ENCODE measurements at regions not wholly inside any gene's neighbourhood (a gene's known extent, or its start where the extent isn't known, plus 50 kb on each side); places are given as distances from the start of the nearest gene placed in this dataset.
A peak's percentile ranks its signal among the peaks of the same experiment; 100 is the strongest.

GRCh38 chr5:66306105-66306843, 162.2 kb downstream of the SREK1 start:
- DNase-seq (ENCODE audit: low read depth) = peak; percentile 53

DNA sequence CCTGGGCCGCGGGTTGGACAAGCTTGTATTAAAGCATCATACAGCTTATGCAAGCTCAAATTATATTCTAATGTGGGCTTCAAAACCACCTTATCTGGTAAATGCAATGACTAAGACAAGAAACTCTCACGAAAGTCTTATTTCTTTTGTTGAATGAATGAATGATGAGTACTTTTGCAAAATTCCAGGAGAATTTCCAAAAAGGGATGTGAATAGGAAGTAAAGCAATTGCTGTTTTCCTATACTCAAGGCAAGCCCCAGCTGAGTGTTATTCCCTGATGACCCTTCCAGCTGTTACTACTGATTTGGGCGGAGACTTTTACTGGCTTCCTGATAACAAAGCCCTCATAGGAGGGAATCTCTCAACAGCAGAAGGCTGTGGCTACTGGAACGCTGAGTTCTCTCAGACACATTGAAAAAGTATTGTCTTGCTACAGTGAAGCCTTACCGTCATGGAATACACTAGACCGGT, 162.8 kb downstream of the SREK1 start:
- DNase-seq (ENCODE audit: low read depth) = no peak

GRCh38 chr5:66307647-66308241, 163.6 kb downstream of the SREK1 start:
- peak; percentile 56 for DNase-seq (ENCODE audit: low read depth)

DNA sequence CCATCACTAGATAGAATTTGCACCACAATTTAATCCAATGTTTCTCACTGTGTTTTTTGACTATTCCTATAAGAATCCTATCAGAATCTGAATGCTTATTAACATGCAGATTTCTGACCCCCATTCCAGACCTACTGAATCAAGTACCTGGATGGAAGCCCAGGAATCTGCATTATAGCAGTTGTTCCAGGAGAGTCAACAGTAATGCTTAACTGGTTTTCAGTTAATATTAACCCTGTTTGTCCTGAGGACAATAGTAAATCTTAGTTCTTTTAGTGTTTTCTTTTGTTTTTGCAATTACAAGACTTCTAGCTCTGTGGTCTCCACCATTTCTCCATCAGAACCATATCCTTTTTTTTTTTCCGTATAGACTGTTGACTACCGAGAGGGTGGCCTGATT, 168.2 kb downstream of the SREK1 start:
- no peak for DNase-seq (ENCODE audit: low read depth)

DNA sequence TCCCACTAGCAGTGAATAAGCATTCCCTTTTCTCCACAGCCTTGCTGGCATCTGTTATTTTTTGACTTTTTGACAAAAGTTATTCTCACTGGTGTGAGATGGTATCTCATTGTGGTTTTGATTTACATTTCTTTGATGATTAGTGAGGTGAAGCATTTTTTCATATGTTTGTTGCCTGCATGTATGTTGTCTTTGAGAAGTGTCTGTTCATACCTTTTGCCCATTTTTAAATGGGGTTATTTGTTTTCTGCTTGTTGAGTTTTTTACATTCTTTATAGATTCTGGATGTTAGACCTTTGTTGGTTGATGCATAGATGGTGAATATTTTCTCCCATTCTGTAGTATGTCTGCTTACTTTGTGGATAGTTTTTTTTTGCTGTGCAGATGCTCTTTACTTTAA, 171.7 kb downstream of the SREK1 start:
- no peak for DNase-seq (ENCODE audit: low read depth)

GRCh38 chr5:66322786-66323528, 178.9 kb downstream of the SREK1 start:
- no peak for DNase-seq (ENCODE audit: low read depth)

DNA sequence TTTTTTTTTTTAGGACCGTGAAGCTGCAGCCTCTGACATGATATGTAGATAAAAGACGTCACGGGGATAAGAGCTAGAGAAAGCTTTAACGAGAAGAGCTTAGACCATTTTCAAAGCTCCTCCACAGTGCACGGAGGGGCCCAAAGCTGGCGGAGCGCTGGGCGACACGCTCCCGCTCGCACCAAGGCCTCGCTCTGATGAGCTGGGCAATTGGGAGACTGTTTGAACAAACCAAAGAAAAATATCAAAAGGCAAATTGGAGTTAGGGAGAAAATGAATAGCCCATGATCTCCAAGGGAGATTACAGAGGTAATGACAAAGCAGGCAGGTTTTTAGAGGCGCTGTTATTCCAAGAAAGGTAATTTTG, 179.4 kb downstream of the SREK1 start:
- no peak for DNase-seq (ENCODE audit: low read depth)

- DNase-seq (ENCODE audit: low read depth) = no peak
Observed at GRCh38 chr5:66324357-66324756, 180.3 kb downstream of the SREK1 start.

GRCh38 chr5:66326276-66326675, 182.2 kb downstream of the SREK1 start:
- DNase-seq (ENCODE audit: low read depth) = no peak

DNA sequence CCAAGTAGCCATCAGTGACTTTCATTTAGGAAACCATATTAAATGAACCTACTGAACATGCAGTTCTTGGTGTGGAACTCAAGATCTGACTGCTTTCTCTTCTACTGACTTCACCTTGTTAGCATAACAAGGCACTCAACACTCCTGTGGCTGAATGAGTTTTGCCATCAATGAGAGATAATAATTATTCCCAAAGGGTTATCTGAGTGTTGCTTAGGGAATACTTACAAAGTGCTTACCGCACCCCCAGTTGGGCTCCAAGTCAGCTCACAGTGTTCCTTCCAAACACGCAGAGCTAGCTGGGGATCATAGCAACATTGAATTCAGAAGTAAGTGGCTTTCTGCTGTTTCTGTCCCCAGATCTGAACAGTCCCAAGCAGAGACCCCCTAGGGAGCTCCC, 182.9 kb downstream of the SREK1 start:
- no peak for DNase-seq (ENCODE audit: low read depth)

GRCh38 chr5:66329078-66329477, 185.0 kb downstream of the SREK1 start:
- no peak for DNase-seq (ENCODE audit: low read depth)

- no peak for DNase-seq (ENCODE audit: low read depth)
Observed at GRCh38 chr5:66333192-66333591, 189.1 kb downstream of the SREK1 start.

DNA sequence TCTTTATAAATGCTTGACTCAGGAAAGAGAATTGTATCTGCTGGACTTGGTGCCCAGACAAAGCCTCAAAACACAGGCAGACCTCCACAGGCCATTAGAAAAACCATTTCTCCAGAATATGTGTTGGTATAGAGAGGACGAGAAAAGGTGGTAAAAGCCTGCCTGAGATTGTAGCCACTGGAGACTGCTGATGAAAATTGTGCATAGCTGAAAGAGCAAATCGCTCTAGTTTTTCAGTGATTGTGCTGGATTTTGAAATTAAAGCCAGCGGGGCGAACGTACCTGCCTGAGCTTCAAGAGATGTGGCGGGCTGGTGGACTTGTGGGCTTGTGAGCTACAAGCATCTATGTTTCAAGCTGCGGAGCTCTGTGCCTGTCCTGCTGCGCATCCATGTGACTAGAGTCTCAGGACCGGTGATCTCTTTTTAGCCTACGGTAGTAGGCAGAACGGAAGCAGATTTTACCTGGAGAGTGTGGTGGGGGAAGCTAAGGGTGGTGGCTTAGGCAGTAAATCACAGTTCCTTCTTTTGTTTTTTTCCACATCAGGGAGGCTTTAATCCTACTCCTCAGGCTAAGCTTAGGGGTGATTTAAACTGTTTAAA, 193.6 kb downstream of the SREK1 start:
- no peak for DNase-seq (ENCODE audit: low read depth)

- DNase-seq (ENCODE audit: low read depth) = no peak
Observed at GRCh38 chr5:66338828-66339227, 194.7 kb downstream of the SREK1 start.

DNA sequence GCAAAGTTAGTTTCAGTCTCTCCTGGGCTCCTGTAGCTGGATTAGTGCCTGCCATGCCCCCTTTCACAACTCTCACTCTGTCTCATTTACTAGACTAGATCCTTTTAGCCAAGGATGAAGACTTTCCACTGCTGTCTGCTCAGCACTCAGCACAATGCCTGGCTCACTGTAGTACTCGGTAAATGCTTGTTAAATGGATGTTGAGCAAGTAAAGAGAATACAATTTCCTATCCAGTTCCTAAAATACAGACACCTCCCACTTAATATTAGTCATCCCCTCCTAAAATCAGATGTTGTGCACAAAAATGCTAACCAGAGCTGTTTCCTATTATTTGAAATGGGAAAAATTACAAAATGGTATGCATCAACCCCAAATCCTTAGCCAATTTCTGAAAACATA, 195.8 kb downstream of the SREK1 start:
- DNase-seq (ENCODE audit: low read depth) = no peak

GRCh38 chr5:66340786-66341185, 196.7 kb downstream of the SREK1 start:
- no peak for DNase-seq (ENCODE audit: low read depth)

DNA sequence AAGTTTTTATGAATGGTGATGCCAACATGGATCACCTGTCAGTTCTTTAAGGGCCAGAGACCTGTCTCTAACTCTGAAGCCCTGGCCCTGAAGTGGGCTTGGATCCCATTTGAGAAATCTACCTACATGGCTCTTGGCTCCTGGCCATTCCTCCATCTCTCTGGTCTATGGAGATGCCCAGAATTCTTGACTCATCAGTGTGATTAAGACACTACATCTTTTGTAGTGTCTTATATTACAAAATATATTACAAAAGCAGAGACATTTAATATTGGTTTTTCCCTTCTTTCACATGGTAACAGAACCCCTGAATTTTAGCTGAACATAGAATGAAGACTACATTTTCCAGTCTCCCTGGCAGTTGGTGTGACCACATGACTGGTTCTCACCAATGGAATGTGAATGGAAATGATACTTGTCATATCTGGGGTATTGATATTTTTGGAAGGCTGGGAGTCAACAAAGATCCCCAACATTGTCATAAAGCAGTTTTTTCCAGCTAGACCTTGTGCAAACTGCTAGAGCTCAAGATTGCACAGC, 198.3 kb downstream of the SREK1 start:
- no peak for DNase-seq (ENCODE audit: low read depth)

GRCh38 chr5:66343370-66344071, 199.4 kb downstream of the SREK1 start:
- DNase-seq (ENCODE audit: low read depth) = no peak

DNA sequence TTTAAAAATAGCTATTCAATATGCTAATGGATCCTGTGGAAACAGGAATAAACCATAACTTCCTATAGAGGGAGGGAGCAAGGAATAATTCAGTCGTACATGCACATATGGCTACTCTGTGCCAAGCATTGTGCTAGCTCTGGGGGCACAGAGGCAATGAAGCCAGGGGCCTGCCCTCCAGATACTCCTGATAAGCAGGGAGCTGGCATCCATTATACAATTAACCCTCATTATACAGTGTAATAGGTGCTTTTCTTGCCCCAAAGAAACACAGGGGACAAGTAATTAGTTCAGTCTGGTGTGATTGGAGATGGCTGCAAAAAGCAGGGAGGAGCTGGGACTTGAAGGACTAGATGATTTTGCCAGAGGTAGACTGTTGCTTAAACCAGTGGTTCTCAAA, 200.4 kb downstream of the SREK1 start:
- DNase-seq (ENCODE audit: low read depth) = no peak

DNA sequence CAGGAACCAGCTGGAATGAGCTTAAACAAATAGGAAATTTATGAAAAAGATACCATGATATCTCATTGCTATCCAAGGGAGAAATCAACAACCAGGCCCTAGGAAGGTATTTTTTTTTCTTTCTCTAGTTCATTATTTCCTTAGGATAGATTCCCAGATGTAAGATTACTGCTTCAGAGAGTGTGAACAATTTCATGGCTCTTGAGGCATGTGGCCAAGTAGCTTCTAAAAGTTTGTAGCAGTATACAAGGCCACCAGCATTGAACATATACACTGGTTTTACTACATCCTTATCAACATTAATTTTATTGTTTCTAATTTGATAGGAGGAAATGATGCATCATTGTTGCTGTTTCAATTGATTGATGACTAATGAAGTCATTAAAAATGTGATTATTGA, 201.2 kb downstream of the SREK1 start:
- no peak for DNase-seq (ENCODE audit: low read depth)

DNA sequence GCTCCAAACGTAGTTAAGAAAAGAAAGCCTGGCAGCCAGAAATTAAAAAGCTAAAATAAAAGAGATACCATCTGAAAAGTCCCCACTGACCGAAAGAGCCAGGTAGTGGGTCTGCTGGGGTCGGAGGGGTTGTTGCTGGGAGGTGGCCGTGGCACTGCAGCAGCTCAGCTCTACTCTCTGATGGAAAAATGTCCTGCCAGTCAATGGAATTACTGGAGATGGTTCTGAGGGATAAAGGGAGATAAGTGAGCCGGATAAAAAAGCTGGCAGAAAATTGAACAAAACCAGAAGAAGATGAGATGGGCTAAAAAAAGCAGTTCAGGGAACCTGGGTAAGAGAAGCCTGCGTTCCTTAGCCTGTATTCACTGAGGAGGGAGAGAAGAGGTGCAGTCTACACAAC, 202.8 kb downstream of the SREK1 start:
- no peak for DNase-seq (ENCODE audit: low read depth)

All from amniotic epithelial cell (primary cell).